Left lung (tissue), 4 donors: ENCODE measurements at regions not wholly inside any gene's neighbourhood (a gene's known extent, or its start where the extent isn't known, plus 50 kb on each side); places are given as distances from the start of the nearest gene placed in this dataset.

ENCODE experiments used
- ATAC-seq: fragments of 200-7000 bp; cut with Tn5 transposase; one replicate; pipeline ENCODE4 v1.9.1; 2020; ENCODE audit warnings: moderate library complexity
- DNase-seq, 4 donors: peaks; one replicate each; pipeline ENCODE4 v3.0.0-alpha.2; 2013 to 2020
- H3K27ac ChIP-seq, 2 donors: fragments of 200-600 bp; sonication (generic) in 1 of 2; one replicate each; pipeline versions ENCODE4 v1.5.0 to v1.8.0; 2020 to 2021
- H3K27me3 ChIP-seq, 2 donors: fragments of 200-600 bp; sonication (generic) in 1 of 2; one replicate each; pipeline versions ENCODE4 v1.5.0 to v1.8.0; 2020 to 2021
- H3K36me3 ChIP-seq, 2 donors: fragments of 200-600 bp; sonication (generic) in 1 of 2; one replicate each; pipeline versions ENCODE4 v1.5.0 to v1.8.0; 2020 to 2021
- H3K4me1 ChIP-seq, 2 donors: fragments of 200-600 bp; one replicate each; pipeline ENCODE4 v1.8.0; 2021
- H3K4me3 ChIP-seq, 2 donors: fragments of 200-600 bp; sonication (generic) in 1 of 2; one replicate each; pipeline versions ENCODE4 v1.5.0 to v1.8.0; 2020 to 2021; ENCODE audit warnings: mild to moderate bottlenecking in 1 of 2
- H3K9me3 ChIP-seq, 2 donors: fragments of 200-600 bp; sonication (generic) in 1 of 2; one replicate each; pipeline versions ENCODE4 v1.5.0 to v1.8.0; 2020 to 2021
- CTCF ChIP-seq, 2 donors: fragments of 200-600 bp; sonication (generic) in 1 of 2; IDR thresholded peaks; one replicate each; pipeline versions ENCODE4 v1.5.0 to v1.8.0; 2021; ENCODE audit warnings: antibody characterized with exemption in 2 of 2
- intact Hi-C, 2 donors: fragments of 100-400 bp; cut with DNase I; formaldehyde crosslinking; loops; one replicate each; pipeline versions ENCODE4 v1.11.2 to v1.14.2; 2022
- donor health status: DM: no; HTN: yes; CAD: no.
- donor health status: DM: no; HTN: no; CAD: no.

- no peak for TF ChIP-seq CTCF (IDR thresholded peaks at IDR 0.05)
- peak in 1 of 4 donors; percentile 69 for DNase-seq
- H3K4me3 ChIP-seq = no peak overlapping the region
- ATAC-seq = peak; percentile 91
- peaks cover 0 to 2% of the 10 kb centered on the region in 2 donors for H3K27me3 ChIP-seq
- no peaks in the 10 kb centered on the region for H3K36me3 ChIP-seq
- no peaks in the 10 kb centered on the region for H3K9me3 ChIP-seq
- H3K27ac ChIP-seq = peak overlapping the region; percentile 78 to 79
- H3K4me1 ChIP-seq = no peaks in the 10 kb centered on the region
- intact Hi-C loops = no loop called here
Measured at GRCh38 chrX:20362268-20363267, 95.9 kb upstream of the RPS6KA3 start.

DNA sequence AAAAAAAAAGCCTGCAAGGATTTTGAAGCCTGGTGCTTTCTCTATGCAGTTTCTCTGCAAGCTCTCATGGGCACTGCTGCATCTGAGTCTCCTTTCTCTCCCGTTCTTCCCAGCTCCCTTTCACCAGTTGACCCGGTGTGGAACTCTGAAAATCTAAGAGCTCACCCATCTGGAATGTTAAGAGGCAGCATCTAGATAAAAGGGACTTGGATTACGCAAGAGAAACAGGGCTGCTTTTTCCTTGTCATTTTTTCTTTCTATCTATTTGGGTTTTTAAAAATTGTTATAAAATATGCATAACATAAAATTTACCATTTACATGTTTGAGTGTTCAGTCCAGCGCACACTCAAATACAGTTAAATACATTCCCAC lies 95.2 kb upstream of the RPS6KA3 start:
- H3K27me3 ChIP-seq = peaks cover 0 to 5% of the 10 kb centered on the region in 2 donors
- no peak for TF ChIP-seq CTCF (IDR thresholded peaks at IDR 0.05)
- H3K4me1 ChIP-seq = no peaks in the 10 kb centered on the region
- no peaks in the 10 kb centered on the region for H3K36me3 ChIP-seq
- H3K9me3 ChIP-seq = no peaks in the 10 kb centered on the region
- intact Hi-C loops = no loop called here
- peak overlapping the region; percentile 78 to 79 for H3K27ac ChIP-seq
- H3K4me3 ChIP-seq = no peak overlapping the region
- ATAC-seq (peak; percentile 84), DNase-seq (no peak)

GRCh38 chrX:20361081-20361889 lies 94.6 kb upstream of the RPS6KA3 start:
- ATAC-seq = peak; percentile 25
- intact Hi-C loops = no loop called here
- Histone ChIP-seq H3K27me3 (peaks cover 0 to 5% of the 10 kb centered on the region in 2 donors), H3K4me3 (no peak overlapping the region), H3K4me1 (no peaks in the 10 kb centered on the region), H3K36me3 (no peaks in the 10 kb centered on the region), H3K9me3 (no peaks in the 10 kb centered on the region), H3K27ac (peak overlapping the region; percentile 78 to 79)
- TF ChIP-seq CTCF (IDR thresholded peaks at IDR 0.05) = no peak
- DNase-seq = peak in 1 of 4 donors; percentile 57

DNA sequence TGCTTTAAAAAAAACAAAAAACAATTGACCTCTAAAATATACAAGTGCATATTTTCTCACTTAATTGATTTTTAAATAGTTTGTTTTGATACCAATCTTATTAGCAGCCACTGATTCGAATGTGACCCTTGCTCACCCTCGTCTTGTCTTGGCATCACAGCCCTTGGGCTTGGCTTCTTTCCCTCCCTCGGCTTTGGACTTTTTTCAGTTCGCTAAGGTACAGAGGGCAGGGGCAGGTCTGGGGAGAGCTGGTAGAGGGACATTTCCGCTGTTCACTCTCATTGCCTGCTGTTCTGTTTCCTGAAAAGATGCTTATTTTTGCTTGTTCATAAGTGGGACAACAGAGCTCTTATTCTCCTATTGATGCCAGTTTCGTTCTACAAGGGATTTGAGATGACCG lies 88.5 kb upstream of the RPS6KA3 start:
- peaks cover 0 to 5% of the 10 kb centered on the region in 2 donors for H3K27me3 ChIP-seq
- TF ChIP-seq CTCF (IDR thresholded peaks at IDR 0.05) = no peak
- H3K4me1 ChIP-seq = no peaks in the 10 kb centered on the region
- DNase-seq (no peak), ATAC-seq (no peak)
- no peak overlapping the region for H3K27ac ChIP-seq
- no peak overlapping the region for H3K4me3 ChIP-seq
- intact Hi-C loops = no loop called here
- H3K36me3 ChIP-seq = no peaks in the 10 kb centered on the region
- H3K9me3 ChIP-seq = no peaks in the 10 kb centered on the region

- intact Hi-C loops = no loop called here
- TF ChIP-seq CTCF (IDR thresholded peaks at IDR 0.05) = no peak
- ATAC-seq = no peak
- Histone ChIP-seq H3K4me1 (no peaks in the 10 kb centered on the region), H3K36me3 (no peaks in the 10 kb centered on the region), H3K9me3 (no peaks in the 10 kb centered on the region), H3K27ac (no peak overlapping the region), H3K27me3 (peaks cover 0 to 5% of the 10 kb centered on the region in 2 donors), H3K4me3 (no peak overlapping the region)
- DNase-seq = no peak
Measured at GRCh38 chrX:20354505-20354904, 87.8 kb upstream of the RPS6KA3 start.
